GM20000 (cell line): ENCODE measurements at regions not wholly inside any gene's neighbourhood (a gene's known extent, or its start where the extent isn't known, plus 50 kb on each side); places are given as distances from the start of the nearest gene placed in this dataset.

Source experiments
- DNase-seq: peaks from one replicate; pipeline ENCODE4 v3.0.0; 2012; ENCODE audit warnings: low spot score
- CTCF ChIP-seq: IDR thresholded peaks from 2 replicates; pipeline ENCODE4 v1.5.1; 2012; ENCODE audit warnings: mild to moderate bottlenecking, control low read depth; ENCODE audit errors: extremely low read depth, missing control alignments

GRCh38 chr20:57787151-57787989 is 77.6 kb upstream of the PMEPA1 start:
- no peak for TF ChIP-seq CTCF
- no peak for DNase-seq

- TF ChIP-seq CTCF, result no peak
- DNase-seq, result no peak
Measured at GRCh38 chr20:57786304-57786932, 76.6 kb upstream of the PMEPA1 start.

- no peak for TF ChIP-seq CTCF
- no peak for DNase-seq
Measured at GRCh38 chr20:57785720-57786119, 75.9 kb upstream of the PMEPA1 start.

- no peak for DNase-seq
- no peak for TF ChIP-seq CTCF
Measured at GRCh38 chr20:57785061-57785460, 75.2 kb upstream of the PMEPA1 start.

- DNase-seq, result no peak
- TF ChIP-seq CTCF, result no peak
Measured at GRCh38 chr20:57783956-57784837, 74.4 kb upstream of the PMEPA1 start.

GRCh38 chr20:57783196-57783595 is 73.4 kb upstream of the PMEPA1 start:
- no peak for TF ChIP-seq CTCF
- DNase-seq, result no peak
